Spleen (tissue), 11 donors: ENCODE measurements at regions not wholly inside any gene's neighbourhood (a gene's known extent, or its start where the extent isn't known, plus 50 kb on each side); places are given as distances from the start of the nearest gene placed in this dataset.

Experiments used
- DNase-seq: peaks from one replicate; pipeline ENCODE4 v3.0.0-alpha.2; 2020
- H3K27ac ChIP-seq, 8 donors: fragments of 200-600 bp; sonication (generic) in 7 of 8; 1 replicate in 4 of 8; 2 replicates in 4 of 8; pipeline versions ENCODE4 v1.5.0 to v1.8.0; 2016 to 2021; ENCODE audit warnings: inconsistent platforms in 4 of 8, mild to moderate bottlenecking in 4 of 8, moderate library complexity in 1 of 8
- H3K27me3 ChIP-seq, 7 donors: fragments of 200-600 bp; sonication (generic) in 6 of 7; replicated peaks in 1 of 7; 1 replicate in 4 of 7; 2 replicates in 3 of 7; pipeline versions ENCODE4 v1.5.0 to v1.8.0; 2016 to 2021; ENCODE audit warnings: inconsistent platforms in 3 of 7, mild to moderate bottlenecking in 1 of 7
- H3K36me3 ChIP-seq, 6 donors: fragments of 200-600 bp; sonication (generic) in 5 of 6; 1 replicate in 4 of 6; 2 replicates in 2 of 6; pipeline versions ENCODE4 v1.5.0 to v1.8.0; 2016 to 2021; ENCODE audit warnings: inconsistent platforms in 2 of 6
- H3K4me1 ChIP-seq, 6 donors: fragments of 200-600 bp; sonication (generic) in 5 of 6; 1 replicate in 3 of 6; 2 replicates in 3 of 6; pipeline versions ENCODE4 v1.5.0 to v1.8.0; 2016 to 2021; ENCODE audit warnings: inconsistent platforms in 3 of 6
- H3K4me3 ChIP-seq, 8 donors: fragments of 200-600 bp; sonication (generic) in 7 of 8; 1 replicate in 4 of 8; 2 replicates in 4 of 8; pipeline versions ENCODE4 v1.5.0 to v1.8.0; 2016 to 2021; ENCODE audit warnings: inconsistent platforms in 4 of 8, mild to moderate bottlenecking in 4 of 8, moderate library complexity in 2 of 8
- H3K9me3 ChIP-seq, 8 donors: fragments of 200-600 bp; sonication (generic) in 7 of 8; 1 replicate in 4 of 8; 2 replicates in 4 of 8; pipeline versions ENCODE4 v1.5.0 to v1.8.0; 2016 to 2021; ENCODE audit warnings: inconsistent platforms in 4 of 8
- POLR2A ChIP-seq, 3 donors: fragments of 450-650 bp; IDR thresholded peaks; one replicate each; pipeline ENCODE4 v1.5.1; 2017; ENCODE audit warnings: antibody characterized with exemption in 3 of 3, mild to moderate bottlenecking in 1 of 3
- POLR2AphosphoS5 ChIP-seq, 3 donors: sonication (generic); formaldehyde crosslinking; IDR thresholded peaks; one replicate each; pipeline ENCODE4 v1.5.1; 2017; ENCODE audit warnings: antibody characterized with exemption in 3 of 3
- WGBS, 5 donors: extraction: QIAGEN DNeasy Blood & Tissue Kit in 3 of 5; methylation state at CpG; one replicate each; pipeline versions ENCODE4 v1.1.5 to v1.1.7; 2013 to 2018; 5-methylcytosine and 5-hydroxymethylcytosine counted together
- intact Hi-C: fragments of 100-400 bp; cut with DNase I; formaldehyde crosslinking; loops from one replicate; pipeline ENCODE4 v1.15.0; 2023; ENCODE audit warnings: low total_unique reads
- TF ChIP-seq, protein P1 (sequence below), 11 experiments: fragments of 200-600 bp in 7 of 11; fragments of 450-650 bp in 4 of 11; sonication (generic) in 4 of 11; IDR thresholded peaks in 8 of 11; conservative IDR thresholded peaks in 3 of 11; 1 replicate in 7 of 11; 2 replicates in 4 of 11; pipeline versions ENCODE4 v1.4.0 to v1.8.0; 2016 to 2021; ENCODE audit warnings: antibody characterized with exemption in 11 of 11, inconsistent platforms in 4 of 11, mild to moderate bottlenecking in 1 of 11
- donor health status: healthy with polysubstance abuse.
- donor health status: DM: no; HTN: no; CAD: no; lungs with moderate emphysema.
- donor health status: DM: no; HTN: no; CAD: no.
- donor health status: Bipolar disorder and iron deficiency.
- donor health status: healthy.
- donor health status: DM: no; HTN: no; CAD: no.
- donor health status: DM: yes; HTN: yes; CAD: no.

DNA sequence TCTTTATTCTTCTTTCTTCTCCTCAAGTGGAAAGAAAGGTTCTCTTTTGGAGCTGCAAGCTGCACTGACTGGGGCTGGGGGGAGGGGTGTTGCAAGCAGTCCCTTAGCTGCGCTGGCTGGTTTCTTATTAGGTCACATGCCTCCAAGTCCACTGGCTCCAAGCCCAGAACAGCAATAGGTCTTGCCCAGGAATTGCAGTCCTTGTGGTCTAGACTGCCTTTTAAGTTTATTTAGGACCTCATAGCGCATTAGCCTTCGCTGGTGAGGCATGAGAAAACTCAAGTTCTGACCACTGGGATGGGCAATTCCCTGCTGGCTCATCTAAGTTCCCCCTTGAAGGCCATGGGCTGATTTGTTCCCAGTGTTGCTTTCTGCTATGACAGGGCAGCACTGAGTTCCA, 138.6 kb upstream of the SCN7A start:
- no peak for DNase-seq
- H3K4me1 ChIP-seq: no peaks in the 10 kb centered on the region
- no peak overlapping the region for H3K27ac ChIP-seq
- no peaks in the 10 kb centered on the region for H3K27me3 ChIP-seq
- no peak overlapping the region for H3K4me3 ChIP-seq
- H3K36me3 ChIP-seq: no peaks in the 10 kb centered on the region
- WGBS, 5 donors: 65 to 81% (median 73%) methylated on average over 3 of the region's 3 CpGs
- TF ChIP-seq POLR2A (IDR thresholded peaks at IDR 0.05): no peak
- TF ChIP-seq, protein P1, sequence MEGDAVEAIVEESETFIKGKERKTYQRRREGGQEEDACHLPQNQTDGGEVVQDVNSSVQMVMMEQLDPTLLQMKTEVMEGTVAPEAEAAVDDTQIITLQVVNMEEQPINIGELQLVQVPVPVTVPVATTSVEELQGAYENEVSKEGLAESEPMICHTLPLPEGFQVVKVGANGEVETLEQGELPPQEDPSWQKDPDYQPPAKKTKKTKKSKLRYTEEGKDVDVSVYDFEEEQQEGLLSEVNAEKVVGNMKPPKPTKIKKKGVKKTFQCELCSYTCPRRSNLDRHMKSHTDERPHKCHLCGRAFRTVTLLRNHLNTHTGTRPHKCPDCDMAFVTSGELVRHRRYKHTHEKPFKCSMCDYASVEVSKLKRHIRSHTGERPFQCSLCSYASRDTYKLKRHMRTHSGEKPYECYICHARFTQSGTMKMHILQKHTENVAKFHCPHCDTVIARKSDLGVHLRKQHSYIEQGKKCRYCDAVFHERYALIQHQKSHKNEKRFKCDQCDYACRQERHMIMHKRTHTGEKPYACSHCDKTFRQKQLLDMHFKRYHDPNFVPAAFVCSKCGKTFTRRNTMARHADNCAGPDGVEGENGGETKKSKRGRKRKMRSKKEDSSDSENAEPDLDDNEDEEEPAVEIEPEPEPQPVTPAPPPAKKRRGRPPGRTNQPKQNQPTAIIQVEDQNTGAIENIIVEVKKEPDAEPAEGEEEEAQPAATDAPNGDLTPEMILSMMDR (IDR thresholded peaks at IDR 0.05 in 8 of 11, conservative IDR thresholded peaks at IDR 0.05 in 3 of 11): no peak
- no peak for TF ChIP-seq POLR2AphosphoS5 (IDR thresholded peaks at IDR 0.05)
- intact Hi-C loops: no loop called here
- peaks cover 0 to 3% (median 0%) of the 10 kb centered on the region in 8 donors for H3K9me3 ChIP-seq

DNA sequence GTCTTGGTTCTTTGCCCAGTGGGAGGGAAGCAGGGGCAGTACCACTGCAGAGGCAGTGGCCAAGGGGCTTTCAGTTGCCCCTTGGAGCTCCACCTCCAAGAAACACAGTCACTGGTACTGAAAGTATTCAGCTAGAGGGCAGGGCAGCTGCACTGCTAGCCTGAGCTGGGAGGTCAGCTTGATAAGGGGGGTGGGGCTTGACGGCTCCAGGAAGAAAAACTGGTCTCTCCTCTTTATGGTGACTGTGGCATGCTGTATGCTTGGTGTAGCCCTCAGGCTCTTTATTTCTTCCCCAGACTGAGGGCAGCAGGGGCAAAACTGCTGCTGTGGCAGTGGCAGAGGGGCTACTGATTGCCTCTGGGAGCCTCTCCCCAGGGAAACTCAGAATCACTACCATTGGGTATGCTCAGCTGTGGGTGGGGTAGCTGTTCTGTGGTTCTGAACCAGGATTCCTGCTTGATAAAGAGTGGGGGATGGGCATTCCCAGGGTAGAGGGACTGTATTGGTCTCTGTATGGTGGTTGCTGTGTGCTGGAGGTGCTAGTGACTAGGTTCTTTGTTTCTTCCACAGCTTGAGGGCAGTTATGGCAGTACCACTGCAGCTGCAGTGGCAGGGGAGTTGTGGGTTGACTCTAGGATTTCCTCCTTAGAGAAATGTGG, 134.6 kb upstream of the SCN7A start:
- Histone ChIP-seq H3K4me1 (no peaks in the 10 kb centered on the region), H3K36me3 (no peaks in the 10 kb centered on the region), H3K4me3 (no peak overlapping the region), H3K9me3 (peaks cover 0 to 18% (median 6%) of the 10 kb centered on the region in 8 donors), H3K27ac (no peak overlapping the region), H3K27me3 (no peaks in the 10 kb centered on the region)
- 60 to 100% (median 85%) methylated on average over 1 of the region's 1 CpG for WGBS, 5 donors
- intact Hi-C loops: no loop called here
- TF ChIP-seq POLR2A (IDR thresholded peaks at IDR 0.05) (no peak), POLR2AphosphoS5 (IDR thresholded peaks at IDR 0.05) (no peak)
- TF ChIP-seq, protein P1 (IDR thresholded peaks at IDR 0.05 in 8 of 11, conservative IDR thresholded peaks at IDR 0.05 in 3 of 11): no peak
- no peak for DNase-seq

DNA sequence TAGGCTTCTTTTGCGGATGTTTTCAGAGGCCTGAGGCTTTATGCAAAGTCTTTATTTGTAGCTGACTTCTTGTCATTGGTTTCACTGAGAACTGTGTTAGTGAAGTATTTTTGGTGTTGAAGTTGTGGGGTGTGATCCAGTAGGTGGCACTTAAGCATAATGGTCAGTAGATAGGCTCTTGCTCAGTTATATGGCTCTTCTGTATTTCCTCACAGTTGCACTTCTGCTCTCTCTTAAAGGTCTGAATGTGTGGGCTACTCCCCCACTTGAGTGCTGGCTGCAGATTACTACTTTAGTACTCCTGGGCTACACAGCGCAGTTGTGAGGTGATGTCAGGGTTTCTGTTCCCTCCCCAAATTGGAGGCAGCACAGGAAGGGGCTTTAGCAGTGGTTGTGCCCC, 133.8 kb upstream of the SCN7A start:
- DNase-seq: no peak
- no peaks in the 10 kb centered on the region for H3K4me1 ChIP-seq
- H3K36me3 ChIP-seq: no peaks in the 10 kb centered on the region
- H3K4me3 ChIP-seq: no peak overlapping the region
- 75 to 92% (median 85%) methylated on average over 2 of the region's 2 CpGs for WGBS, 5 donors
- peaks cover 0 to 19% (median 7%) of the 10 kb centered on the region in 8 donors for H3K9me3 ChIP-seq
- H3K27ac ChIP-seq: no peak overlapping the region
- intact Hi-C loops: no loop called here
- TF ChIP-seq, protein P1 (IDR thresholded peaks at IDR 0.05 in 8 of 11, conservative IDR thresholded peaks at IDR 0.05 in 3 of 11): no peak
- TF ChIP-seq POLR2AphosphoS5 (IDR thresholded peaks at IDR 0.05) (no peak), POLR2A (IDR thresholded peaks at IDR 0.05) (no peak)
- no peaks in the 10 kb centered on the region for H3K27me3 ChIP-seq

DNA sequence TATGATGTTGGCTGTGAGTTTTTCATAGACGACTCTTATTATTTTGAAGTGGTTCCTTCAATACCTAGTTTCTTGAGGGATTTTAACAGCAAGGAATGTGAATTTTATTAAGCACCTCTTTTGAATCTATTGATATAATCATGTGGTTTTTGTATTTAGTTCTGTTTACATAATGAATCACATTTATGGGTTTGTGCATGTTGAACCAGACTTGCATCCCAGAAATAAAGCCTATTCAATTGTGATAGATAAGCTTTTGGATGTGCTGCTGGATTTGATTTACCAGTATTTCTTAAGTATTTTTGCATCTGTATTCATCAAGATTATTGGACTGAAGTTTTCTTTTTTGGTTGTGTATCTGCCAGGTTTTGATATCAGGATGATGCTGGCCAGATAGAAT, 131.6 kb upstream of the SCN7A start:
- no peak for DNase-seq
- no peaks in the 10 kb centered on the region for H3K4me1 ChIP-seq
- TF ChIP-seq, protein P1 (IDR thresholded peaks at IDR 0.05 in 8 of 11, conservative IDR thresholded peaks at IDR 0.05 in 3 of 11): no peak
- no peak for TF ChIP-seq POLR2A (IDR thresholded peaks at IDR 0.05)
- TF ChIP-seq POLR2AphosphoS5 (IDR thresholded peaks at IDR 0.05): no peak
- peaks cover 0 to 19% (median 7%) of the 10 kb centered on the region in 8 donors for H3K9me3 ChIP-seq
- intact Hi-C loops: no loop called here
- H3K4me3 ChIP-seq: no peak overlapping the region
- H3K36me3 ChIP-seq: no peaks in the 10 kb centered on the region
- H3K27ac ChIP-seq: no peak overlapping the region
- no peaks in the 10 kb centered on the region for H3K27me3 ChIP-seq
- 86 to 98% (median 92%) methylated on average over 1 of the region's 1 CpG for WGBS, 5 donors
